ENCODE measurements at regions not wholly inside any gene's neighbourhood (a gene's known extent, or its start where the extent isn't known, plus 50 kb on each side); places are given as distances from the start of the nearest gene placed in this dataset.

DNA sequence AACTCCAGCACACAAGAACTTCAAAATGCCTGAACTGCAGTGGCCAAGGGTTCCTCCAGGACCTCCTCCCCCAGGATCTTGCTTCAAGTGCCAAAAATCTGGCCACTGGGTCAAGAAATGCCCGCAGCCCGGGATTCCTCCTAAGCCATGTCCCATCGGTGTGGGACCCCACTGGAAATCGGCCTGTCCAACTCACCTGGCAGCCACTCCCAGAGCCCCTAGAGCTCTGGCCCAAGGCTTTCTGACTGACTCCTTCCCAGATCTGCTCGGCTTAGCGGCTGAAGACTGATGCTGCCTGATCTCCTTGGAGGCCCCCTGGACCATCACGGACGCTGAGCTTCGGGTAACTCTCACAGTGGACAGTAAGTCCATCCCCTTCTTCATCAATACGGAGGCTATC, 306.4 kb downstream of the RBM43 start:
- FAIRE-seq: no peak

- FAIRE-seq: peak; percentile 91
Observed at GRCh38 chr2:150946831-150947230, 314.8 kb downstream of the RBM43 start.

DNA sequence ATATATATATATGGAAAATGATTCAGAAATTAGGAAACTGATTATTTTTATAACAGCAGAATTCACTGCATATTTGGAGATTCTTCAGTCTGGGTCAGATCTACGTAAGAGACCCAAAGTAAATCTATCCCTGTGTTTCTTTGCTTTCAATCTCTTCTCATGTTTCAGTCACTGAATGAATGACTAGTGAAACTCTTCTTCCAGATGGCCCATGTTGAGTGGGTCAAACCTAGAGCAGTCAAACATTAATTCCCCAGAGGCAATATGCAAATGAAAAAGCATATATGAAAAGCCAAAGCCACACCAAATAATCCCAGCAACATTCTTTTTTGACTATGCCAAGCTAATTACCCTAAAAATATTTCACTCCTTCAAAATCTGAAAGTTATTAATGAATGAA, 317.3 kb downstream of the RBM43 start:
- FAIRE-seq: no peak

GRCh38 chr2:150939087-150939486, 322.6 kb downstream of the RBM43 start:
- peak; percentile 86 for FAIRE-seq

DNA sequence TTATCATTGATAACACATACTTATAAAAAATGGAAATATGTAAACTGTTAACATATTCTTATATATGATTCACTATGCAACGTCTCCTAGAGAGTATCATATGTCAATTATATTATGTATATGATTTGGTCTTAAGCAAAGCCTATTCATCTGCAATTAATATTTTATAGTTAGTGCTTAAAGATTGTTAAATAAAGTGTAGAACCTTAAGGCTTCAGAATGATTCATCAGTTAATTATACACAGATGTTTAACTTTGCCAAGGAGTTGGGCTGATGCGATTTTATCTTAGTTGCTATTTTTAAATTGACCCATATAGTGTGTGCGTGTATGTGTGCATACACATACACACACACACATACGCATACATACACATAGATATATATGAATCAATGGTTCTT, 323.1 kb downstream of the RBM43 start:
- FAIRE-seq: peak; percentile 38

- FAIRE-seq: no peak
Observed at GRCh38 chr2:150937030-150937429, 324.6 kb downstream of the RBM43 start.

- no peak for FAIRE-seq
Observed at GRCh38 chr2:150931451-150931850, 330.2 kb downstream of the RBM43 start.

- FAIRE-seq: no peak
Observed at GRCh38 chr2:150925611-150926010, 336.1 kb downstream of the RBM43 start.

DNA sequence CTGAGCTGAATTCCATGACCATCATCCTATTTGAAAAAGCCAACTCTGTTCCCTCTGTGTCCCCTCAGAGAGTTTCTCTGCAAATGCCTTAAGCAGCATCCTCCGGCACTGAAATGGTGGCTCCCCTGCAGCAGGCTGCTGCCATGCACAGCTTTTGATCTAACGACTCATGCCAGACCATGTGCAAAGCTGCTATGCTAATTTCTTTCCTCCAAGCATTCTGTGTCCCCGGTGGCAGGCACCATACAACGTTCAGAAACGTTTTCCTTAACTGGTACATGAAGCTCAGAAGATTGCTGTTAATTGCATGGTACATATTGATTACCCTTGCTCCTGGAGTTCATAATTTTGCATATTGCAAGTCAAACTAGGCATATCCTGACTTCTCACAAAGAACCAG, 336.8 kb downstream of the RBM43 start:
- FAIRE-seq: no peak

DNA sequence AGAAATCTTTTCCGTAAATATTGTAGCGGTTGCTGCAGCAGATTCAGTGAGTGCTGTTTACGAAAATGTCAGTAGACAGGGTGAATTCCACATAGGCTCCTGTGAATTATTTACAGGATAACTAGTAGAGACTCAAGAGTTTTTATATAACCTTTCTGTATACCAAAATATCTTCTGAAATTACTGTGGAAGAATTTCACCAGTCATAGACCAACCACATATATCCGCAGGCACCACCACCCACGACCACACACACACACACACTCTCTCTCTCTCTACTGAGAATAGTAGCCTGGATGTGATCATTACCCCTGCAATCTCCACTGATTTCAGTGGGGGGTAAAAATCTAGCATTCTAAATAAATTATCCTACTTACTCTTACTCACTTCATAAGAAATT, 341.8 kb downstream of the RBM43 start:
- no peak for FAIRE-seq

DNA sequence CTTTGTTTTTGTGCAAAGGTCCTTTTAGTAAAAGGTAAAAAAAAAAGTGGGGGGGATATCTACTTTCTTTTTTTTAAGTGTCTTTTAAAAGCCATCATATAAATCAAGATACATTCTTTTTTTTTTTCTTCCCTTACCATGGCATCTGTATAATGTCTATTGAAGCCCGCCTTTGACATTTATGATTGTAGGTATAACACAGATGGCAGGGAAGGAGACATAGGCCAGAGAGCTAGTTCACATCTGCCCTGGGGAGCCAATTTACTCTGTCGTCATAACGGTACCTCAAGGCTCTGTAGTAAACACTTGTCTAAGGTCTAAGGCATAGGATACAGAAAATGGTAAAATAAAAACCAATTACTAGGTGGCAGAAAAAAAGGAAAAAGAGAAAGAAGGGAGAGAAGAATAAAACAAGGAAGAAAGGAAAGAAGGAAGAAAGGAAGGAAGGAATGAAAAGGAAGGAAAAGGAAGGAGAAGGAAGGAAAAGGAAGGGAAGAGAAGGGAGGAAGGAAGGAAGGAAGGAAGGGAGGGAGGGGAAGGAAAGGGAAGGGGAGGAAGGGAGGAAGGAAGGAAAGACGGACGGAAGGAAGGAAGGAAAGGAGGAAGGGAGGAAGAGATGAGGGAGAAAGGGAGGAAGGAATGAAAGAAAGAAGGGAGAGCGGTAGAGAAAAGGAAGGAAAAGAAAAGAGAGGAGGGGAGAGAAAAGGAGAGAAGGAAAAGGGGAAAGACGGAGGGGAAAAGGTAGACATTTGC, 343.5 kb downstream of the RBM43 start:
- no peak for FAIRE-seq

DNA sequence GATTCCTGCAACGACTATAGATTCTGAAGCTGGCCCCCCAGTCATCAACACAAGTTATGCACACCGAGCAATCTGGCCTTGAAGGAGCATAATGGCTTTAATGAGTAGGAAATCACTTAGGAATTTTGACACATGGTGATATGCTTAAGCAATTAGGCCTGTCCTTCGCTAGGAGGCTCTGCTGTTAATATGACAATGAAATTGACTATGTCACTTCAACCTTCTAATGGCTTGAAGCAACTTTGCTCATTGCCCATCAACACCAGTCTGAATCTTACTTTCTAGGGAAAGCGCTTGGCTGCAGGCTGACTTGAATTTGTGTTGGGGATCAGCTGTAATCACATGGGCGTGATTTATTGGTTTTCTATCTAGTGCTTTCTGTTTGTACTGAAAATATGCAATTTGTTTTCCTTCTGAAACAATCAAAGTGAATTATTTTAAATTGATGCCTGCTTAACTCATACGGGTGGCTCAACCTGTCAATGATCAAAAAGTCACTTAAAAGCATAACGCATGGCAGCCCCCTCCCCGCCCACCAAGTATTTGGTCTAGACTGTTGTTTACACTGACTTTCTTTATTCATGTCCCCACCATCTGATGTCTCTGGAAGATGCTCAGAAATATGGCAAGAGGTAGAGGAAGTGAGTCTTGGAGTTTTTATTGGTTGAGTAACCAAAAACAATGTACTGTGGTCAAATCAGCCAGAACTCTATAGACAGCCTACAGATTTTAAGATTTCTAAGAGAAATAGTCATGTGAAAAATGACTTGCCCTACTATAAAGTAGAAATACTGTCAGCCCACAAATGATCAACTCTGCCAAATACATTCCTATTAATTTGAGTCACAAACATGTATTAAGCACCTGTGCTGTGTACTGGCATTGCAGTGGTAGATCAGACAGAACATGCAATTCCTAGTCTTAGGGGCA, 344.9 kb downstream of the RBM43 start:
- no peak for FAIRE-seq

DNA sequence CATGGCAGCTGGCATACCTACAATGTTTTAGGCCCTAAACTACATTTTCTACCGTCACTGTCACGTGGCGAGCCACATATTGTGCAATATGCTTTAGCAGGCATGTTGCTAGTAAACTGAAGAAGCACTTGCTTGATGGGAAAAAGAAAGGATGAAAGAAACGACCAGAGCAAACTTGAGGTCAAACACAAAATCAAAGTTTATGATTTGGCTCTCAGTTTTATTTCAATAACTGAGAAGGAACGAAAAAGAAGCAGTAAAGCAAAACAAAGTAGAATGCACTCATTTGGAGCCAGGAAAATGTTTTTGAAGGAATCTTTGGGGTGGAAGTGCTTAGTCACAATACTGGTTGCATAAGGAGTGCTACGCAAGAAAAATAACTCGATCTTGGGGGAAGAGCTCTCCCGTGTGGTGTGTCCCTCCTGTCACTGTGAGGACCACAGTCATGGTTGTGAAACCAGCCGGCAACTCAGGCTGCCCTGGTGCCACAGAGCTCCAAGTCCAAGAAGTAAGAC, 349.8 kb downstream of the RBM43 start:
- no peak for FAIRE-seq

DNA sequence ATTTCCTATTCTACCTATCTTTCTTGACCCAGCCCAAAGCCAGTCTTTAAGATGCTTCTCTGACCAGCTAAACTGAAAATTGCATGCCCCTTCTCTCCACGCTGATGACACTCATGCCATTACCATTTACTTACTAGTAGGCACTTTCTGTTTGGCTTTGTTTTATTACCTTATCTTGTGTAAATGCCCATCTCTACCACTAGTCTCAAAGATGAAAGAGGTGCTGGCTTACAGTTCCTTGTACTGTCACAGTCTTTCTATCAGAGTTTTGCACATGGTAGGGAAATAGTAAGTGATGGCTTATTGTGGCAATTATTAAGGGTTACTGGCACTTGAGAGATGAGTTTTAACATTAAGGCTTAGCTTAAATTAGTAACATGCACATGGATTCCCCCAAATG, 352.1 kb downstream of the RBM43 start:
- no peak for FAIRE-seq

GRCh38 chr2:150909090-150909489, 352.6 kb downstream of the RBM43 start:
- no peak for FAIRE-seq

DNA sequence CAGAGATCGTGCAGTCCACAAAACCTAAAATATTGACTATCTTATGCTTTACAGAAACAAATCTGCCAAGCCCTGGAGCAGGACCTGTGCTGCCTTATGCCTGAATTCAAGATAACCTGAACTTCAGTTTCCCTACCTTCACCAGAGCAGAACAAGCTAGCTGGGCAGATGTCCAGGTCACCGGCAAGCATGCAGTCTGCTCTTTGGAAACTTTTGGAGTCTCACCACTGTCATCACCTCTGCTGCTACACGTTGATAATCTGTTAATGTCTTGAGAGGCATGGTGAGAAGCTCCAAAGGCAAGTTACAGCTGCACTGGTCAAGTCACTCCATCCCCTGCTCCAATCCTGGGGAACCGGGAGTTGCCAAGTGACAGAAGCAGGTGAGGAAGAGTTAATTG, 354.2 kb downstream of the RBM43 start:
- no peak for FAIRE-seq

- no peak for FAIRE-seq
Observed at GRCh38 chr2:150903461-150903860, 358.2 kb downstream of the RBM43 start.

DNA sequence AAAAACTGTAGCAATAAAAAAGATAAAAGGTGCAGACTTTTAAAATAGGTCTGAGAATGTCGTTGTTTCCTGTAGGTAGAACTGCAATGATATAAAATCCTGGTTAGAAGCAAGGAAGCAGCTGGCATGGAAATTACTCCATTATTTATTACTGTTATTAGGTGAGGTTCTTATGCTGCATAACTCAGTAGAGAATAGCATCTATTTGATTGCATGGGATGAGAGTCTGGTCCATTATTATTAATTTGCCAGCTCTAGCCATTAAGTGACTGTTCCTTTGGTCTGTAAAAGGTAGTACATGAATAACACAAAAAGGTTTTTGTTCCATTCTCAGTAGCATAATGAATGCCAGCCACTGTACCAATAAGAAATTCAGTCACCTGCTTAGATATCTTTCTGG, 358.6 kb downstream of the RBM43 start:
- FAIRE-seq: no peak

GRCh38 chr2:150900913-150901312, 360.8 kb downstream of the RBM43 start:
- no peak for FAIRE-seq

DNA sequence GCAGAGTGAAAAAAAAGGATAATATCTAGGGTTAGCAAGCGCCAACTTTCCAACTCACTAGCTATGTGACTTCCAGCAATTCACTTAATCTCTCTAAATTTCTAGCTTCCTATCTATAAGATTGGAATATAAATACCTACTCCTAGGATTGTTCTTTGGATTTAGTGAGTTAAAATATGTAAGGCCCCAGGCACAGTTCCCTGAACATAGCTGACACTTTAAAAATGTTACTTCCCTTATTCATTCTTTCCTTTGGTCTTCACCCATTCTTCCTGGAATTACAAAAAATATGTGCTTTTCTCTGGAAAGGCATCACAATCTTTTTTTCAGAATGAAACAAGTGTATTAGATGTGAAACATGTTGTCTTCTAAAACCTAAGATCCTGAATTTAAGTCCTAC, 365.7 kb downstream of the RBM43 start:
- FAIRE-seq: no peak

DNA sequence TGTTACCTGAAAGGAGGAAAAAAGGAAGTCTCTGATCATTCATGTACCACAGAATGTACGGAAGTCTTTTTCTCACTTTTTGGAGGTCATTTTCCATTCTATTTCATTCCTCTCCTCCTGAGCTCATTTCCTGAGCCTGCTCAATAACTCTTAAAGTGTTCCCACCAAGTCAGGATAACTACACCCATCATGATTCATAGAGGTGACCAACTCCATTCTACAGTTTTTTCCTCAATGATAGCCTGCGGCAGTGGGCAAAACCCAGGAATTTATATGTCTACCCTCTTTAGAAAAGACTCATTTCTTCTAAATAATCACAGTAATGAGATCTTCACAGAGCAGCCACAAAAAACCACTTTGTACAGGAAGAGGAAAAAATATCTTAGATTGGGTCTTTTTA, 372.5 kb downstream of the RBM43 start:
- no peak for FAIRE-seq

DNA sequence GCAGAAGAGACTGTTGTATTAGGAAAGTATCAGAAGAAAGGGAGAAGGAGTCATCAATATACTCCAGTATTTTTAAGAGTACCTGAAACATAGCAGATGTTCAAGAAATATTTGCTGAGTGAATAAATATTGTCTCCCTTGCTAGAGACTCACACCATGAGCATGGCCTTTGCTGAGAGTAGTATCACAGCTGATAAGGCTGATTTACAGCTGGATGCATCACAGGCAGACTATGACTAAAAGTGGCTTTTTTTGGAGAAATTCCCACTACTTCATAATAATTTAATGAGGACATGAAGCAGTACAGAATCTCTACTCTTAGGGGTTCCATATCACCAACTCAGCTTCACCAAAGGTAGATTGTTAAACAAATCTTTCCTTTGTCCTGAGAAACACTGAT, 373.3 kb downstream of the RBM43 start:
- FAIRE-seq: no peak

DNA sequence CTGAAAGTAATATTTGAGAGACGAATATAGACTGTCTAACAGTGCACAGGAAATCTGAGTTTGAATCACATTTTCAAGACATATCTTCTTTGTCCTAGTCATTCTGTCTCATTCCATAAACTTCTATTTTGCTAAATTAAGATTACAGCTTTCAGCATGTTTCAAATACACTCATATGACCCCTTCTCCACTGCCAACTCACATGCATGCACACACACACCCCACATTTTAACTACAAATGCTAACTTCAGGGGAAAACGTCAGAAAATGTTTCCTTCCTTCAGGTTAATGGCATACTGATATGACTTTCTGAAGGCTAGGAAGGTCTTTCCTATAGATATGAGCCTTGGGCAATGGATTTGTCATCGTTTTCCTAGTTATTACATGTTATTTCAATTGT, 373.7 kb downstream of the RBM43 start:
- no peak for FAIRE-seq

- no peak for FAIRE-seq
Observed at GRCh38 chr2:150885774-150886386, 375.8 kb downstream of the RBM43 start.
